Peyer's patch (tissue), 4 donors: ENCODE measurements at regions not wholly inside any gene's neighbourhood (a gene's known extent, or its start where the extent isn't known, plus 50 kb on each side); places are given as distances from the start of the nearest gene placed in this dataset.

ENCODE experiments used
- POLR2A ChIP-seq, 2 donors: fragments of 450-650 bp; IDR thresholded peaks; one replicate each; pipeline ENCODE4 v1.5.1; 2017; ENCODE audit warnings: antibody characterized with exemption in 2 of 2, mild to moderate bottlenecking in 2 of 2, moderate library complexity in 2 of 2
- TF ChIP-seq, protein P1 (sequence below), 6 experiments: fragments of 450-650 bp in 4 of 6; fragments of 200-600 bp in 2 of 6; sonication (generic) in 1 of 6; IDR thresholded peaks; one replicate each; pipeline ENCODE4 v1.5.1; 2017 to 2019; ENCODE audit warnings: antibody characterized with exemption in 6 of 6, mild to moderate bottlenecking in 3 of 6, moderate library complexity in 1 of 6

DNA sequence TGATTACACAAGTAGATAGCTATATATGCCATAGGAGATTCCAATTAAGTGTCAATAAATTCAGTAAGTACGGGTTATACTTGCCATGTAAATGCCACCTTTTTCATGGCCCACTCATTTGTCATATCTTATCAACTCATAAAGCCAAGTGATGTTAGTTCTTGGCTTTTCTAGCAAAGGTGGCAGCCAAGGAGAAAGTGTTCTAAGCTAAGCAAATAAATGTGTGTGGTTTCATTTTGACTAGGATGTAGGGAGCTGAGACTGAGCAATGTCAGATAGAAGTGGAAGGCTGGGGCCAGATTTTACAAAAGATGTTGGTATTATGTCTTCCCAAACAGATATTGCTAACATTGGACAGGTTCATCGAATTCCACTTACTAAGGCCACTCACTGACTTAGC lies 952.0 kb downstream of the SLC4A3 start:
- TF ChIP-seq, protein P1, sequence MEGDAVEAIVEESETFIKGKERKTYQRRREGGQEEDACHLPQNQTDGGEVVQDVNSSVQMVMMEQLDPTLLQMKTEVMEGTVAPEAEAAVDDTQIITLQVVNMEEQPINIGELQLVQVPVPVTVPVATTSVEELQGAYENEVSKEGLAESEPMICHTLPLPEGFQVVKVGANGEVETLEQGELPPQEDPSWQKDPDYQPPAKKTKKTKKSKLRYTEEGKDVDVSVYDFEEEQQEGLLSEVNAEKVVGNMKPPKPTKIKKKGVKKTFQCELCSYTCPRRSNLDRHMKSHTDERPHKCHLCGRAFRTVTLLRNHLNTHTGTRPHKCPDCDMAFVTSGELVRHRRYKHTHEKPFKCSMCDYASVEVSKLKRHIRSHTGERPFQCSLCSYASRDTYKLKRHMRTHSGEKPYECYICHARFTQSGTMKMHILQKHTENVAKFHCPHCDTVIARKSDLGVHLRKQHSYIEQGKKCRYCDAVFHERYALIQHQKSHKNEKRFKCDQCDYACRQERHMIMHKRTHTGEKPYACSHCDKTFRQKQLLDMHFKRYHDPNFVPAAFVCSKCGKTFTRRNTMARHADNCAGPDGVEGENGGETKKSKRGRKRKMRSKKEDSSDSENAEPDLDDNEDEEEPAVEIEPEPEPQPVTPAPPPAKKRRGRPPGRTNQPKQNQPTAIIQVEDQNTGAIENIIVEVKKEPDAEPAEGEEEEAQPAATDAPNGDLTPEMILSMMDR (IDR thresholded peaks at IDR 0.05) = no peak
- TF ChIP-seq POLR2A (IDR thresholded peaks at IDR 0.05) = no peak
